ENCODE measurements at regions not wholly inside any gene's neighbourhood (a gene's known extent, or its start where the extent isn't known, plus 50 kb on each side); places are given as distances from the start of the nearest gene placed in this dataset.

DNA sequence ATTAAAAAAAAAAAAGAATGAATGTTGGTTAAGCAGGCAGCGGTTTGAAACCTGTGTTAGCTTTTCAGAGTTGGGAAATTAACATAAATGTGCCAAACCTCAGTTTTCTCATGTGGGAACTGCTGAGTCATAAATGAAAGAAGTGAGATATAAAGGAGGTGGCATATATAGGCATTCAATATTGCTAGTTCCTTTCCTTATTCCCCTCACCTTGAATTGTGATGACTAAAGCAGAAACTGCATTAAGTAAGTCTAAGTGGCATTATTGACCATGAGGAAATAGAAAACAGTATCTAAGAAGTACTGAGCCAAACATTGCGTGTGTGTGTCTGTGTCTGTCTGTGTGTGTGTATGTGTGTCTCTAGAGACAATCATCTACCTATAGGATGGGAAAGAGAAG, 691.2 kb downstream of the TLR4 start (continued):
- TF ChIP-seq, protein P1, sequence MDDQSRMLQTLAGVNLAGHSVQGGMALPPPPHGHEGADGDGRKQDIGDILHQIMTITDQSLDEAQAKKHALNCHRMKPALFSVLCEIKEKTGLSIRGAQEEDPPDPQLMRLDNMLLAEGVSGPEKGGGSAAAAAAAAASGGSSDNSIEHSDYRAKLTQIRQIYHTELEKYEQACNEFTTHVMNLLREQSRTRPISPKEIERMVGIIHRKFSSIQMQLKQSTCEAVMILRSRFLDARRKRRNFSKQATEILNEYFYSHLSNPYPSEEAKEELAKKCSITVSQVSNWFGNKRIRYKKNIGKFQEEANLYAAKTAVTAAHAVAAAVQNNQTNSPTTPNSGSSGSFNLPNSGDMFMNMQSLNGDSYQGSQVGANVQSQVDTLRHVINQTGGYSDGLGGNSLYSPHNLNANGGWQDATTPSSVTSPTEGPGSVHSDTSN (IDR thresholded peaks at IDR 0.05; ENCODE audit: insufficient replicate concordance, low read depth, low read length), result no peak
- no peak for TF ChIP-seq ZNF207 (IDR thresholded peaks at IDR 0.05; ENCODE audit: borderline replicate concordance)
- TF ChIP-seq BHLHE40 (IDR thresholded peaks at IDR 0.05; ENCODE audit: borderline replicate concordance in 1 of 2, low read depth in 2 of 2, low read length in 1 of 2), result peak; percentile 53 to 56; a peak in 3 of 4 replicates
- no peak for TF ChIP-seq ZZZ3 (IDR thresholded peaks at IDR 0.05; ENCODE audit: control insufficient read depth, insufficient read length, low read depth)
- TF ChIP-seq MEF2B (IDR thresholded peaks at IDR 0.05; ENCODE audit: partially characterized antibody, poor library complexity, severe bottlenecking), result peak; percentile 66
- TF ChIP-seq NR2F1 (conservative IDR thresholded peaks at IDR 0.05), result peak; percentile 60; the same call in 1 of the 2 replicates
- peak; percentile 62; the same call in 1 of the 2 replicates for TF ChIP-seq ATF7 (IDR thresholded peaks at IDR 0.05; ENCODE audit: low read depth)
- peak; percentile 83 for TF ChIP-seq MTA2 (IDR thresholded peaks at IDR 0.05; ENCODE audit: low read depth)
- no peak for TF ChIP-seq NR2C1 (IDR thresholded peaks at IDR 0.05)
- TF ChIP-seq IKZF2 (IDR thresholded peaks at IDR 0.05), result peak; percentile 77 to 80

GRCh38 chr9:118401546-118401945, 697.3 kb downstream of the TLR4 start:
- CTCF ChIA-PET, result no interaction called here
- DNase-seq (ENCODE audit: low read depth, low spot score), result no peak
- H3K9me3 ChIP-seq (replicated peaks; ENCODE audit: control insufficient read depth, insufficient read depth, low read length), result no peaks in the 10 kb centered on the region
- SMC1A ChIA-PET (ENCODE audit: uncharacterized antibody, unreplicated experiment), result no interaction called here
- intact Hi-C loops (cut with micrococcal nuclease; ENCODE audit: unreplicated experiment) (no loop called here), in situ Hi-C loops (cut with MboI) (no loop called here)
- TF ChIP-seq, protein P2, sequence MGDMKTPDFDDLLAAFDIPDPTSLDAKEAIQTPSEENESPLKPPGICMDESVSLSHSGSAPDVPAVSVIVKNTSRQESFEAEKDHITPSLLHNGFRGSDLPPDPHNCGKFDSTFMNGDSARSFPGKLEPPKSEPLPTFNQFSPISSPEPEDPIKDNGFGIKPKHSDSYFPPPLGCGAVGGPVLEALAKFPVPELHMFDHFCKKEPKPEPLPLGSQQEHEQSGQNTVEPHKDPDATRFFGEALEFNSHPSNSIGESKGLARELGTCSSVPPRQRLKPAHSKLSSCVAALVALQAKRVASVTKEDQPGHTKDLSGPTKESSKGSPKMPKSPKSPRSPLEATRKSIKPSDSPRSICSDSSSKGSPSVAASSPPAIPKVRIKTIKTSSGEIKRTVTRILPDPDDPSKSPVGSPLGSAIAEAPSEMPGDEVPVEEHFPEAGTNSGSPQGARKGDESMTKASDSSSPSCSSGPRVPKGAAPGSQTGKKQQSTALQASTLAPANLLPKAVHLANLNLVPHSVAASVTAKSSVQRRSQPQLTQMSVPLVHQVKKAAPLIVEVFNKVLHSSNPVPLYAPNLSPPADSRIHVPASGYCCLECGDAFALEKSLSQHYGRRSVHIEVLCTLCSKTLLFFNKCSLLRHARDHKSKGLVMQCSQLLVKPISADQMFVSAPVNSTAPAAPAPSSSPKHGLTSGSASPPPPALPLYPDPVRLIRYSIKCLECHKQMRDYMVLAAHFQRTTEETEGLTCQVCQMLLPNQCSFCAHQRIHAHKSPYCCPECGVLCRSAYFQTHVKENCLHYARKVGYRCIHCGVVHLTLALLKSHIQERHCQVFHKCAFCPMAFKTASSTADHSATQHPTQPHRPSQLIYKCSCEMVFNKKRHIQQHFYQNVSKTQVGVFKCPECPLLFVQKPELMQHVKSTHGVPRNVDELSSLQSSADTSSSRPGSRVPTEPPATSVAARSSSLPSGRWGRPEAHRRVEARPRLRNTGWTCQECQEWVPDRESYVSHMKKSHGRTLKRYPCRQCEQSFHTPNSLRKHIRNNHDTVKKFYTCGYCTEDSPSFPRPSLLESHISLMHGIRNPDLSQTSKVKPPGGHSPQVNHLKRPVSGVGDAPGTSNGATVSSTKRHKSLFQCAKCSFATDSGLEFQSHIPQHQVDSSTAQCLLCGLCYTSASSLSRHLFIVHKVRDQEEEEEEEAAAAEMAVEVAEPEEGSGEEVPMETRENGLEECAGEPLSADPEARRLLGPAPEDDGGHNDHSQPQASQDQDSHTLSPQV (IDR thresholded peaks at IDR 0.05), result no peak
- TF ChIP-seq SMAD1 (IDR thresholded peaks at IDR 0.05; ENCODE audit: low read depth, partially characterized antibody), result no peak
- TF ChIP-seq, protein P3, sequence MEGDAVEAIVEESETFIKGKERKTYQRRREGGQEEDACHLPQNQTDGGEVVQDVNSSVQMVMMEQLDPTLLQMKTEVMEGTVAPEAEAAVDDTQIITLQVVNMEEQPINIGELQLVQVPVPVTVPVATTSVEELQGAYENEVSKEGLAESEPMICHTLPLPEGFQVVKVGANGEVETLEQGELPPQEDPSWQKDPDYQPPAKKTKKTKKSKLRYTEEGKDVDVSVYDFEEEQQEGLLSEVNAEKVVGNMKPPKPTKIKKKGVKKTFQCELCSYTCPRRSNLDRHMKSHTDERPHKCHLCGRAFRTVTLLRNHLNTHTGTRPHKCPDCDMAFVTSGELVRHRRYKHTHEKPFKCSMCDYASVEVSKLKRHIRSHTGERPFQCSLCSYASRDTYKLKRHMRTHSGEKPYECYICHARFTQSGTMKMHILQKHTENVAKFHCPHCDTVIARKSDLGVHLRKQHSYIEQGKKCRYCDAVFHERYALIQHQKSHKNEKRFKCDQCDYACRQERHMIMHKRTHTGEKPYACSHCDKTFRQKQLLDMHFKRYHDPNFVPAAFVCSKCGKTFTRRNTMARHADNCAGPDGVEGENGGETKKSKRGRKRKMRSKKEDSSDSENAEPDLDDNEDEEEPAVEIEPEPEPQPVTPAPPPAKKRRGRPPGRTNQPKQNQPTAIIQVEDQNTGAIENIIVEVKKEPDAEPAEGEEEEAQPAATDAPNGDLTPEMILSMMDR (IDR thresholded peaks at IDR 0.05 in 2 of 3, conservative IDR thresholded peaks at IDR 0.05 in 1 of 3; ENCODE audit: control insufficient read depth in 2 of 3, extremely low read depth in 1 of 3, insufficient read depth in 1 of 3, low read depth in 3 of 3, low read length in 3 of 3), result no peak
- no peak for TF ChIP-seq DPF2 (IDR thresholded peaks at IDR 0.05)
- TF ChIP-seq GATAD2B (conservative IDR thresholded peaks at IDR 0.05; ENCODE audit: low read depth), result no peak
- no peak for TF ChIP-seq TCF7 (IDR thresholded peaks at IDR 0.05; ENCODE audit: borderline replicate concordance)
- TF ChIP-seq POLR2AphosphoS5 (IDR thresholded peaks at IDR 0.05; ENCODE audit: low read length), result no peak
- H4K20me1 ChIP-seq (ENCODE audit: control insufficient read depth, insufficient read depth), result no peaks in the 10 kb centered on the region
- no peak for FAIRE-seq
- no peak overlapping the region for H3K4me3 ChIP-seq
- BruUV-seq (replicated peaks), result no TSS peak
- H3K27ac ChIP-seq (ENCODE audit: control insufficient read depth, insufficient read depth), result no peak overlapping the region
- WGBS (ENCODE audit: insufficient coverage, insufficient replicate concordance, low lambda C conversion rate, missing lambda C conversion rate), result 0% methylated on average over 1 of the region's 1 CpG
- no peaks in the 10 kb centered on the region for H3K27me3 ChIP-seq (replicated peaks in 1 of 2; ENCODE audit: control insufficient read depth in 2 of 2, insufficient read depth in 2 of 2, low read length in 1 of 2)
- H2AFZ ChIP-seq (ENCODE audit: control insufficient read depth, low read depth, low read length), result no peak overlapping the region
- POLR2A ChIA-PET, result no interaction called here
- no peak for ATAC-seq
- H3K4me1 ChIP-seq (ENCODE audit: control insufficient read depth, insufficient read depth, low read length), result no peaks in the 10 kb centered on the region
- H3K79me2 ChIP-seq (ENCODE audit: control insufficient read depth, insufficient read depth, low read length), result no peaks in the 10 kb centered on the region
- RAD21 ChIA-PET (ENCODE audit: unreplicated experiment), result no interaction called here
- no peak overlapping the region for H3K9ac ChIP-seq (ENCODE audit: control insufficient read depth, insufficient read depth, low read length)
- H3K4me2 ChIP-seq (ENCODE audit: control insufficient read depth, insufficient read depth), result no peak overlapping the region
- H3K36me3 ChIP-seq (ENCODE audit: control insufficient read depth in 2 of 2, insufficient read depth in 2 of 2, low read length in 1 of 2), result no peaks in the 10 kb centered on the region

Data from GM12878 (cell line).